ENCODE measurements at regions not wholly inside any gene's neighbourhood (a gene's known extent, or its start where the extent isn't known, plus 50 kb on each side); places are given as distances from the start of the nearest gene placed in this dataset.

- TF ChIP-seq REST (IDR thresholded peaks at IDR 0.05; ENCODE audit: borderline replicate concordance) (no peak), EZH2 (IDR thresholded peaks at IDR 0.05; ENCODE audit: borderline replicate concordance, insufficient read depth, low read length, poor library complexity, severe bottlenecking) (no peak), CTCF (IDR thresholded peaks at IDR 0.05; ENCODE audit: poor library complexity, severe bottlenecking) (no peak)
These were observed 156.3 kb upstream of the C1orf87 start for GRCh38 chr1:60229821-60230220.
